GM23338 (cell line): ENCODE measurements at regions not wholly inside any gene's neighbourhood (a gene's known extent, or its start where the extent isn't known, plus 50 kb on each side); places are given as distances from the start of the nearest gene placed in this dataset.

Experiments
- ATAC-seq: fragments of 200-7000 bp; cut with Tn5 transposase; 3 replicates; pipeline ENCODE4 v1.9.1; 2020
- DNase-seq: peaks from one replicate; pipeline ENCODE4 v3.0.0-alpha.2; 2015; ENCODE audit warnings: low spot score
- H2AFZ ChIP-seq: fragments of 200-600 bp; sonication (generic); 2 replicates; pipeline ENCODE4 v1.8.0; 2016; ENCODE audit warnings: antibody characterized with exemption, mild to moderate bottlenecking, moderate library complexity
- H3F3A ChIP-seq: fragments of 200-600 bp; sonication (generic); replicated peaks from 2 replicates; pipeline ENCODE4 v1.8.0; 2017; ENCODE audit warnings: antibody characterized with exemption, mixed run types, low read depth
- H3K27ac ChIP-seq: fragments of 200-600 bp; sonication (generic); 2 replicates; pipeline ENCODE4 v1.6.1; 2016; ENCODE audit warnings: low read depth
- H3K27me3 ChIP-seq: fragments of 200-600 bp; sonication (generic); 2 replicates; pipeline ENCODE4 v1.8.0; 2016; ENCODE audit warnings: mild to moderate bottlenecking, mixed run types, moderate library complexity; ENCODE audit not compliant: insufficient read depth
- H3K36me3 ChIP-seq: fragments of 200-600 bp; sonication (generic); 2 replicates; pipeline ENCODE4 v1.8.0; 2016; ENCODE audit warnings: mild to moderate bottlenecking; ENCODE audit not compliant: insufficient read depth
- H3K4me1 ChIP-seq: fragments of 200-600 bp; sonication (generic); 2 replicates; pipeline ENCODE4 v1.8.0; 2016; ENCODE audit warnings: mild to moderate bottlenecking, moderate library complexity; ENCODE audit not compliant: insufficient read depth
- H3K4me2 ChIP-seq: fragments of 200-600 bp; sonication (generic); 2 replicates; pipeline ENCODE4 v1.7.1; 2017; ENCODE audit warnings: mixed run types
- H3K4me3 ChIP-seq: fragments of 200-600 bp; sonication (generic); 2 replicates; pipeline ENCODE4 v1.6.1; 2016; ENCODE audit warnings: mixed run types
- H3K79me2 ChIP-seq: fragments of 200-600 bp; sonication (generic); replicated peaks from 2 replicates; pipeline ENCODE4 v1.8.0; 2017; ENCODE audit warnings: mild to moderate bottlenecking; ENCODE audit not compliant: insufficient read depth
- H3K9me2 ChIP-seq: fragments of 200-600 bp; sonication (generic); 2 replicates; pipeline ENCODE4 v1.8.0; 2017; ENCODE audit not compliant: insufficient read depth
- H4K20me1 ChIP-seq: fragments of 200-600 bp; sonication (generic); replicated peaks from 2 replicates; pipeline ENCODE4 v1.8.0; 2017; ENCODE audit warnings: mild to moderate bottlenecking; ENCODE audit not compliant: insufficient read depth
- H3K27ac Mint-ChIP-seq: 2 replicates; pipeline ENCODE4 v1.8.0; 2020; ENCODE audit warnings: inconsistent platforms, mild to moderate bottlenecking, moderate library complexity, mixed read lengths
- H3K27me3 Mint-ChIP-seq: 3 replicates; pipeline ENCODE4 v1.8.0; 2022; ENCODE audit warnings: low read depth, mild to moderate bottlenecking, moderate library complexity, mixed read lengths, inconsistent platforms; ENCODE audit not compliant: insufficient read depth, poor library complexity
- H3K36me3 Mint-ChIP-seq: 3 replicates; pipeline ENCODE4 v1.8.0; 2021; ENCODE audit warnings: low read depth, mild to moderate bottlenecking, inconsistent platforms, moderate library complexity, mixed read lengths
- H3K4me1 Mint-ChIP-seq: 3 replicates; pipeline ENCODE4 v1.8.0; 2020; ENCODE audit warnings: mild to moderate bottlenecking, inconsistent platforms, mixed read lengths
- H3K4me3 Mint-ChIP-seq: 3 replicates; pipeline ENCODE4 v1.8.0; 2021; ENCODE audit warnings: moderate library complexity, mild to moderate bottlenecking, inconsistent platforms, mixed read lengths
- H3K9me3 Mint-ChIP-seq: 3 replicates; pipeline ENCODE4 v1.8.0; 2020; ENCODE audit warnings: moderate library complexity, mild to moderate bottlenecking, inconsistent platforms, mixed read lengths
- CREB1 ChIP-seq: fragments of 250-450 bp; sonication (Bioruptor Pico); IDR thresholded peaks from 2 replicates; pipeline ENCODE4 v1.5.0; 2020; ENCODE audit warnings: low read depth, mild to moderate bottlenecking, moderate library complexity
- EZH2 ChIP-seq: fragments of 200-600 bp; sonication (generic); IDR thresholded peaks from one replicate; pipeline ENCODE4 v1.8.0; 2017; ENCODE audit warnings: antibody characterized with exemption, mild to moderate bottlenecking, low read depth; ENCODE audit not compliant: unreplicated experiment
- EZH2phosphoT487 ChIP-seq: fragments of 200-600 bp; sonication (generic); IDR thresholded peaks from one replicate; pipeline ENCODE4 v1.8.1; 2018; ENCODE audit warnings: antibody characterized with exemption; ENCODE audit not compliant: unreplicated experiment
- JUNB ChIP-seq: IDR thresholded peaks from one replicate; pipeline ENCODE4 v1.6.1; 2016; ENCODE audit warnings: antibody characterized with exemption; ENCODE audit not compliant: unreplicated experiment
- NANOG ChIP-seq: IDR thresholded peaks from 2 replicates; pipeline ENCODE4 v1.6.1; 2016; ENCODE audit warnings: antibody characterized with exemption, borderline replicate concordance
- POLR2AphosphoS5 ChIP-seq: IDR thresholded peaks from 2 replicates; pipeline ENCODE4 v1.6.1; 2016; ENCODE audit warnings: antibody characterized with exemption, low read depth
- REST ChIP-seq: IDR thresholded peaks from one replicate; pipeline ENCODE4 v1.6.1; 2018; ENCODE audit warnings: antibody characterized with exemption; ENCODE audit not compliant: unreplicated experiment
- STAT1 ChIP-seq: IDR thresholded peaks from one replicate; pipeline ENCODE4 v1.6.1; 2016; ENCODE audit warnings: antibody characterized with exemption; ENCODE audit not compliant: unreplicated experiment
- ZNF114 ChIP-seq: fragments of 250-450 bp; sonication (Bioruptor Pico); IDR thresholded peaks from 2 replicates; pipeline ENCODE4 v1.5.0; 2020; ENCODE audit warnings: mild to moderate bottlenecking, moderate library complexity
- ZNF331 ChIP-seq: fragments of 250-450 bp; sonication (Bioruptor Pico); IDR thresholded peaks from 2 replicates; pipeline ENCODE4 v1.5.0; 2020; ENCODE audit warnings: low read depth, mild to moderate bottlenecking, moderate library complexity
- ZNF462 ChIP-seq: fragments of 250-450 bp; sonication (Bioruptor Pico); IDR thresholded peaks from 2 replicates; pipeline ENCODE4 v1.5.0; 2020; ENCODE audit warnings: mild to moderate bottlenecking, moderate library complexity
- TF ChIP-seq, protein P1 (sequence below), 2 experiments: fragments of 200-600 bp in 1 of 2; sonication (generic) in 1 of 2; conservative IDR thresholded peaks; 2 replicates each; pipeline versions ENCODE4 v1.5.1 to v1.6.1; 2016 to 2017; ENCODE audit warnings: antibody characterized with exemption in 2 of 2, low read depth in 2 of 2, mild to moderate bottlenecking in 2 of 2, moderate library complexity in 1 of 2
- TF ChIP-seq, protein P2 (sequence below): IDR thresholded peaks from 2 replicates; pipeline ENCODE4 v1.6.1; 2016; ENCODE audit warnings: antibody characterized with exemption

GRCh38 chrX:146994163-146994562 is 179.6 kb upstream of the CXorf51A start:
- Histone ChIP-seq H3K79me2 (no peaks in the 10 kb centered on the region), H3K9me2 (no peaks in the 10 kb centered on the region), H3K36me3 (0 out of 2 replicates have a peak, but pooled peaks cover 3% of the 10 kb centered on the region), H3K4me2 (no peak overlapping the region), H2AFZ (no peak overlapping the region), H3F3A (no peaks in the 10 kb centered on the region), H3K4me1 (no peaks in the 10 kb centered on the region), H4K20me1 (no peaks in the 10 kb centered on the region), H3K27ac (no peak overlapping the region), H3K27me3 (no peaks in the 10 kb centered on the region), H3K4me3 (no peak overlapping the region)
- DNase-seq (no peak), ATAC-seq (no peak)
- no peaks in the 10 kb centered on the region for H3K4me1 Mint-ChIP-seq
- H3K27ac Mint-ChIP-seq: no peak overlapping the region
- H3K27me3 Mint-ChIP-seq: no peaks in the 10 kb centered on the region
- H3K9me3 Mint-ChIP-seq: peaks cover 11% of the 10 kb centered on the region; the same call in 2 of the 3 replicates
- no peaks in the 10 kb centered on the region for H3K36me3 Mint-ChIP-seq
- H3K4me3 Mint-ChIP-seq: no peak overlapping the region
- TF ChIP-seq STAT1 (no peak), ZNF462 (CRISPR knock-in tag) (no peak), EZH2 (no peak), JUNB (no peak), NANOG (no peak), POLR2AphosphoS5 (no peak), CREB1 (CRISPR knock-in tag) (no peak), ZNF331 (CRISPR knock-in tag) (no peak), EZH2phosphoT487 (no peak), ZNF114 (CRISPR knock-in tag) (no peak), REST (no peak)
- TF ChIP-seq, protein P1, sequence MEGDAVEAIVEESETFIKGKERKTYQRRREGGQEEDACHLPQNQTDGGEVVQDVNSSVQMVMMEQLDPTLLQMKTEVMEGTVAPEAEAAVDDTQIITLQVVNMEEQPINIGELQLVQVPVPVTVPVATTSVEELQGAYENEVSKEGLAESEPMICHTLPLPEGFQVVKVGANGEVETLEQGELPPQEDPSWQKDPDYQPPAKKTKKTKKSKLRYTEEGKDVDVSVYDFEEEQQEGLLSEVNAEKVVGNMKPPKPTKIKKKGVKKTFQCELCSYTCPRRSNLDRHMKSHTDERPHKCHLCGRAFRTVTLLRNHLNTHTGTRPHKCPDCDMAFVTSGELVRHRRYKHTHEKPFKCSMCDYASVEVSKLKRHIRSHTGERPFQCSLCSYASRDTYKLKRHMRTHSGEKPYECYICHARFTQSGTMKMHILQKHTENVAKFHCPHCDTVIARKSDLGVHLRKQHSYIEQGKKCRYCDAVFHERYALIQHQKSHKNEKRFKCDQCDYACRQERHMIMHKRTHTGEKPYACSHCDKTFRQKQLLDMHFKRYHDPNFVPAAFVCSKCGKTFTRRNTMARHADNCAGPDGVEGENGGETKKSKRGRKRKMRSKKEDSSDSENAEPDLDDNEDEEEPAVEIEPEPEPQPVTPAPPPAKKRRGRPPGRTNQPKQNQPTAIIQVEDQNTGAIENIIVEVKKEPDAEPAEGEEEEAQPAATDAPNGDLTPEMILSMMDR (conservative IDR thresholded peaks at IDR 0.05; ENCODE audit: low read depth in 2 of 2): no peak
- TF ChIP-seq, protein P2, sequence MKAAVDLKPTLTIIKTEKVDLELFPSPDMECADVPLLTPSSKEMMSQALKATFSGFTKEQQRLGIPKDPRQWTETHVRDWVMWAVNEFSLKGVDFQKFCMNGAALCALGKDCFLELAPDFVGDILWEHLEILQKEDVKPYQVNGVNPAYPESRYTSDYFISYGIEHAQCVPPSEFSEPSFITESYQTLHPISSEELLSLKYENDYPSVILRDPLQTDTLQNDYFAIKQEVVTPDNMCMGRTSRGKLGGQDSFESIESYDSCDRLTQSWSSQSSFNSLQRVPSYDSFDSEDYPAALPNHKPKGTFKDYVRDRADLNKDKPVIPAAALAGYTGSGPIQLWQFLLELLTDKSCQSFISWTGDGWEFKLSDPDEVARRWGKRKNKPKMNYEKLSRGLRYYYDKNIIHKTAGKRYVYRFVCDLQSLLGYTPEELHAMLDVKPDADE: no peak
